ENCODE measurements at regions not wholly inside any gene's neighbourhood (a gene's known extent, or its start where the extent isn't known, plus 50 kb on each side); places are given as distances from the start of the nearest gene placed in this dataset.

DNA sequence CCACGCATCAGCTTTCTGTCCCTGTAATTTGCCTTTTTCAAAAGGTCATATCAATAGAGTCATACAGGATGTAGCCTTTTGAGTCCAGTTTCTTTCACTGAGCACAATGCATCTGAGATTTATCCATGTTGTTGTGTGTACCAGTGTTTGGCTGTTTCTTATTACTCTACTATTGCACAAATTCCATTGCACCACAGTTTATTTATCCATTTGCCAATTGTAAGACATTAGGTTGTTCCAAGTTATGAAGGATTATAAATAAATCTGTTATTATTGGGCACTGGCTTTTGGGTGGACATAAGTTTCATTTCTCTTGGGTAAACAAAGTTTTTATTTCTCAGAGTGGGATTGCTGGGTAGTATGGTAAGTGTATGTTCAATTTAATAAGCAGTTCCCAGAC is 68.3 kb upstream of the TBPL2 start:
- no peak for TF ChIP-seq POLR2AphosphoS5 (IDR thresholded peaks at IDR 0.05; ENCODE audit: low read length)
- TF ChIP-seq, protein P1, sequence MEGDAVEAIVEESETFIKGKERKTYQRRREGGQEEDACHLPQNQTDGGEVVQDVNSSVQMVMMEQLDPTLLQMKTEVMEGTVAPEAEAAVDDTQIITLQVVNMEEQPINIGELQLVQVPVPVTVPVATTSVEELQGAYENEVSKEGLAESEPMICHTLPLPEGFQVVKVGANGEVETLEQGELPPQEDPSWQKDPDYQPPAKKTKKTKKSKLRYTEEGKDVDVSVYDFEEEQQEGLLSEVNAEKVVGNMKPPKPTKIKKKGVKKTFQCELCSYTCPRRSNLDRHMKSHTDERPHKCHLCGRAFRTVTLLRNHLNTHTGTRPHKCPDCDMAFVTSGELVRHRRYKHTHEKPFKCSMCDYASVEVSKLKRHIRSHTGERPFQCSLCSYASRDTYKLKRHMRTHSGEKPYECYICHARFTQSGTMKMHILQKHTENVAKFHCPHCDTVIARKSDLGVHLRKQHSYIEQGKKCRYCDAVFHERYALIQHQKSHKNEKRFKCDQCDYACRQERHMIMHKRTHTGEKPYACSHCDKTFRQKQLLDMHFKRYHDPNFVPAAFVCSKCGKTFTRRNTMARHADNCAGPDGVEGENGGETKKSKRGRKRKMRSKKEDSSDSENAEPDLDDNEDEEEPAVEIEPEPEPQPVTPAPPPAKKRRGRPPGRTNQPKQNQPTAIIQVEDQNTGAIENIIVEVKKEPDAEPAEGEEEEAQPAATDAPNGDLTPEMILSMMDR (IDR thresholded peaks at IDR 0.05 in 2 of 3, conservative IDR thresholded peaks at IDR 0.05 in 1 of 3; ENCODE audit: control insufficient read depth in 2 of 3, extremely low read depth in 1 of 3, insufficient read depth in 1 of 3, low read depth in 3 of 3, low read length in 3 of 3), result no peak
- TF ChIP-seq EZH2 (IDR thresholded peaks at IDR 0.05; ENCODE audit: borderline replicate concordance, control insufficient read depth, low read depth, low read length), result no peak
- TF ChIP-seq ESRRA (IDR thresholded peaks at IDR 0.05; ENCODE audit: low read length), result no peak
- TF ChIP-seq, protein P2, sequence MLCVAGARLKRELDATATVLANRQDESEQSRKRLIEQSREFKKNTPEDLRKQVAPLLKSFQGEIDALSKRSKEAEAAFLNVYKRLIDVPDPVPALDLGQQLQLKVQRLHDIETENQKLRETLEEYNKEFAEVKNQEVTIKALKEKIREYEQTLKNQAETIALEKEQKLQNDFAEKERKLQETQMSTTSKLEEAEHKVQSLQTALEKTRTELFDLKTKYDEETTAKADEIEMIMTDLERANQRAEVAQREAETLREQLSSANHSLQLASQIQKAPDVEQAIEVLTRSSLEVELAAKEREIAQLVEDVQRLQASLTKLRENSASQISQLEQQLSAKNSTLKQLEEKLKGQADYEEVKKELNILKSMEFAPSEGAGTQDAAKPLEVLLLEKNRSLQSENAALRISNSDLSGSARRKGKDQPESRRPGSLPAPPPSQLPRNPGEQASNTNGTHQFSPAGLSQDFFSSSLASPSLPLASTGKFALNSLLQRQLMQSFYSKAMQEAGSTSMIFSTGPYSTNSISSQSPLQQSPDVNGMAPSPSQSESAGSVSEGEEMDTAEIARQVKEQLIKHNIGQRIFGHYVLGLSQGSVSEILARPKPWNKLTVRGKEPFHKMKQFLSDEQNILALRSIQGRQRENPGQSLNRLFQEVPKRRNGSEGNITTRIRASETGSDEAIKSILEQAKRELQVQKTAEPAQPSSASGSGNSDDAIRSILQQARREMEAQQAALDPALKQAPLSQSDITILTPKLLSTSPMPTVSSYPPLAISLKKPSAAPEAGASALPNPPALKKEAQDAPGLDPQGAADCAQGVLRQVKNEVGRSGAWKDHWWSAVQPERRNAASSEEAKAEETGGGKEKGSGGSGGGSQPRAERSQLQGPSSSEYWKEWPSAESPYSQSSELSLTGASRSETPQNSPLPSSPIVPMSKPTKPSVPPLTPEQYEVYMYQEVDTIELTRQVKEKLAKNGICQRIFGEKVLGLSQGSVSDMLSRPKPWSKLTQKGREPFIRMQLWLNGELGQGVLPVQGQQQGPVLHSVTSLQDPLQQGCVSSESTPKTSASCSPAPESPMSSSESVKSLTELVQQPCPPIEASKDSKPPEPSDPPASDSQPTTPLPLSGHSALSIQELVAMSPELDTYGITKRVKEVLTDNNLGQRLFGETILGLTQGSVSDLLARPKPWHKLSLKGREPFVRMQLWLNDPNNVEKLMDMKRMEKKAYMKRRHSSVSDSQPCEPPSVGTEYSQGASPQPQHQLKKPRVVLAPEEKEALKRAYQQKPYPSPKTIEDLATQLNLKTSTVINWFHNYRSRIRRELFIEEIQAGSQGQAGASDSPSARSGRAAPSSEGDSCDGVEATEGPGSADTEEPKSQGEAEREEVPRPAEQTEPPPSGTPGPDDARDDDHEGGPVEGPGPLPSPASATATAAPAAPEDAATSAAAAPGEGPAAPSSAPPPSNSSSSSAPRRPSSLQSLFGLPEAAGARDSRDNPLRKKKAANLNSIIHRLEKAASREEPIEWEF (IDR thresholded peaks at IDR 0.05; ENCODE audit: insufficient replicate concordance, low read depth, low read length), result no peak
- TF ChIP-seq TAF1 (IDR thresholded peaks at IDR 0.05; ENCODE audit: borderline replicate concordance, low read depth, low read length), result no peak
- TF ChIP-seq, protein P3, sequence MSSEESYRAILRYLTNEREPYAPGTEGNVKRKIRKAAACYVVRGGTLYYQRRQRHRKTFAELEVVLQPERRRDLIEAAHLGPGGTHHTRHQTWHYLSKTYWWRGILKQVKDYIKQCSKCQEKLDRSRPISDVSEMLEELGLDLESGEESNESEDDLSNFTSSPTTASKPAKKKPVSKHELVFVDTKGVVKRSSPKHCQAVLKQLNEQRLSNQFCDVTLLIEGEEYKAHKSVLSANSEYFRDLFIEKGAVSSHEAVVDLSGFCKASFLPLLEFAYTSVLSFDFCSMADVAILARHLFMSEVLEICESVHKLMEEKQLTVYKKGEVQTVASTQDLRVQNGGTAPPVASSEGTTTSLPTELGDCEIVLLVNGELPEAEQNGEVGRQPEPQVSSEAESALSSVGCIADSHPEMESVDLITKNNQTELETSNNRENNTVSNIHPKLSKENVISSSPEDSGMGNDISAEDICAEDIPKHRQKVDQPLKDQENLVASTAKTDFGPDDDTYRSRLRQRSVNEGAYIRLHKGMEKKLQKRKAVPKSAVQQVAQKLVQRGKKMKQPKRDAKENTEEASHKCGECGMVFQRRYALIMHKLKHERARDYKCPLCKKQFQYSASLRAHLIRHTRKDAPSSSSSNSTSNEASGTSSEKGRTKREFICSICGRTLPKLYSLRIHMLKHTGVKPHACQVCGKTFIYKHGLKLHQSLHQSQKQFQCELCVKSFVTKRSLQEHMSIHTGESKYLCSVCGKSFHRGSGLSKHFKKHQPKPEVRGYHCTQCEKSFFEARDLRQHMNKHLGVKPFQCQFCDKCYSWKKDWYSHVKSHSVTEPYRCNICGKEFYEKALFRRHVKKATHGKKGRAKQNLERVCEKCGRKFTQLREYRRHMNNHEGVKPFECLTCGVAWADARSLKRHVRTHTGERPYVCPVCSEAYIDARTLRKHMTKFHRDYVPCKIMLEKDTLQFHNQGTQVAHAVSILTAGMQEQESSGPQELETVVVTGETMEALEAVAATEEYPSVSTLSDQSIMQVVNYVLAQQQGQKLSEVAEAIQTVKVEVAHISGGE (CRISPR knock-in tag; IDR thresholded peaks at IDR 0.05), result no peak
- TF ChIP-seq, protein P4, sequence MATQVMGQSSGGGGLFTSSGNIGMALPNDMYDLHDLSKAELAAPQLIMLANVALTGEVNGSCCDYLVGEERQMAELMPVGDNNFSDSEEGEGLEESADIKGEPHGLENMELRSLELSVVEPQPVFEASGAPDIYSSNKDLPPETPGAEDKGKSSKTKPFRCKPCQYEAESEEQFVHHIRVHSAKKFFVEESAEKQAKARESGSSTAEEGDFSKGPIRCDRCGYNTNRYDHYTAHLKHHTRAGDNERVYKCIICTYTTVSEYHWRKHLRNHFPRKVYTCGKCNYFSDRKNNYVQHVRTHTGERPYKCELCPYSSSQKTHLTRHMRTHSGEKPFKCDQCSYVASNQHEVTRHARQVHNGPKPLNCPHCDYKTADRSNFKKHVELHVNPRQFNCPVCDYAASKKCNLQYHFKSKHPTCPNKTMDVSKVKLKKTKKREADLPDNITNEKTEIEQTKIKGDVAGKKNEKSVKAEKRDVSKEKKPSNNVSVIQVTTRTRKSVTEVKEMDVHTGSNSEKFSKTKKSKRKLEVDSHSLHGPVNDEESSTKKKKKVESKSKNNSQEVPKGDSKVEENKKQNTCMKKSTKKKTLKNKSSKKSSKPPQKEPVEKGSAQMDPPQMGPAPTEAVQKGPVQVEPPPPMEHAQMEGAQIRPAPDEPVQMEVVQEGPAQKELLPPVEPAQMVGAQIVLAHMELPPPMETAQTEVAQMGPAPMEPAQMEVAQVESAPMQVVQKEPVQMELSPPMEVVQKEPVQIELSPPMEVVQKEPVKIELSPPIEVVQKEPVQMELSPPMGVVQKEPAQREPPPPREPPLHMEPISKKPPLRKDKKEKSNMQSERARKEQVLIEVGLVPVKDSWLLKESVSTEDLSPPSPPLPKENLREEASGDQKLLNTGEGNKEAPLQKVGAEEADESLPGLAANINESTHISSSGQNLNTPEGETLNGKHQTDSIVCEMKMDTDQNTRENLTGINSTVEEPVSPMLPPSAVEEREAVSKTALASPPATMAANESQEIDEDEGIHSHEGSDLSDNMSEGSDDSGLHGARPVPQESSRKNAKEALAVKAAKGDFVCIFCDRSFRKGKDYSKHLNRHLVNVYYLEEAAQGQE (IDR thresholded peaks at IDR 0.05; ENCODE audit: low read depth, low read length), result no peak
- no peak for TF ChIP-seq BRCA1 (IDR thresholded peaks at IDR 0.05; ENCODE audit: low read depth, low read length)
- TF ChIP-seq KDM1A (IDR thresholded peaks at IDR 0.05; ENCODE audit: borderline replicate concordance), result no peak
- no peak for TF ChIP-seq BACH1 (IDR thresholded peaks at IDR 0.05; ENCODE audit: borderline replicate concordance)
- TF ChIP-seq SPI1 (IDR thresholded peaks at IDR 0.05; ENCODE audit: borderline replicate concordance, insufficient read depth, low read depth, low read length), result no peak
- no peak for TF ChIP-seq SUZ12 (IDR thresholded peaks at IDR 0.05; ENCODE audit: unreplicated experiment)
